K562 (cell line): ENCODE measurements at regions not wholly inside any gene's neighbourhood (a gene's known extent, or its start where the extent isn't known, plus 50 kb on each side); places are given as distances from the start of the nearest gene placed in this dataset.

Experiments used
- ATAC-seq: fragments of 200-7000 bp; cut with Tn5 transposase; 3 replicates; pipeline ENCODE4 v1.9.1; 2020; ENCODE audit warnings: moderate library complexity
- BruUV-seq: library from RNA; stranded (reverse); fragments of 400-500 nt; replicated peaks from 2 replicates; lab custom pipeline; 2021; lab: Mats Ljungman, UMichigan
- CTCF ChIA-PET: fragments of 300-600 bp; formaldehyde crosslinking; extraction: SDS; loops from one replicate; lab custom pipeline; 2021; ENCODE audit warnings: low intra/inter-chr PET ratio; lab: Yijun Ruan, JAX
- POLR2A ChIA-PET: fragments of 300-600, 350-650 bp; sonication (Branson Sonifier 250); formaldehyde crosslinking; extraction: SDS; loops from one replicate; lab custom pipeline; 2021; ENCODE audit warnings: antibody characterized with exemption, inconsistent platforms; lab: Yijun Ruan, JAX
- DNase-seq, 4 experiments: peaks; one replicate each; pipeline versions ENCODE4 v3.0.0 to v3.0.0-alpha.2; 2011 to 2018; ENCODE audit warnings: low spot score in 3 of 4, mixed read lengths in 3 of 4; ENCODE audit errors: extremely low read depth in 1 of 4
- FAIRE-seq: peaks from 2 replicates; lab custom pipeline; 2011; peaks lifted over from hg19 to GRCh38; lab: Jason Lieb, UNC
- H2AFZ ChIP-seq: 2 replicates; pipeline ENCODE4 v1.6.0; 2011; ENCODE audit warnings: low read depth, low read length, control low read depth, inconsistent platforms
- H3K27ac ChIP-seq: fragments of 200-600 bp; 3 replicates; pipeline ENCODE4 v1.8.0; 2011; ENCODE audit warnings: low read depth, mild to moderate bottlenecking, control low read depth, inconsistent platforms, low read length, moderate library complexity, mixed read lengths; ENCODE audit errors: extremely low read depth
- H3K27me3 ChIP-seq, 2 experiments: fragments of 300-600 bp in 1 of 2; 2 replicates in 1 of 2; 3 replicates in 1 of 2; pipeline versions ENCODE4 v1.6.0 to v1.8.0; 2011; ENCODE audit warnings: inconsistent platforms in 2 of 2, low read length in 2 of 2, mild to moderate bottlenecking in 1 of 2, mixed read lengths in 1 of 2, moderate library complexity in 1 of 2; ENCODE audit not compliant: control insufficient read depth in 2 of 2, insufficient read depth in 2 of 2
- H3K36me3 ChIP-seq: fragments of 300-600 bp; 3 replicates; pipeline ENCODE4 v1.8.0; 2011; ENCODE audit warnings: mild to moderate bottlenecking, low read length, inconsistent platforms; ENCODE audit not compliant: control insufficient read depth, insufficient read depth
- H3K4me1 ChIP-seq, 2 experiments: fragments of 200-600 bp in 1 of 2; replicated peaks in 1 of 2; 2 replicates in 1 of 2; 3 replicates in 1 of 2; pipeline versions ENCODE4 v1.5.1 to v1.8.0; 2011; ENCODE audit warnings: inconsistent platforms in 2 of 2, low read length in 2 of 2, mild to moderate bottlenecking in 1 of 2, mixed read lengths in 1 of 2, moderate library complexity in 1 of 2; ENCODE audit not compliant: control insufficient read depth in 2 of 2, insufficient read depth in 2 of 2
- H3K4me2 ChIP-seq: 2 replicates; pipeline ENCODE4 v1.6.1; 2011; ENCODE audit warnings: low read length, control low read depth, inconsistent platforms, mixed read lengths; ENCODE audit not compliant: insufficient read depth
- H3K4me3 ChIP-seq: fragments of 200-600 bp; sonication (generic), shearing (Covaris generic); 2 replicates; pipeline ENCODE4 v1.5.1; 2016; ENCODE audit warnings: control low read depth, inconsistent platforms
- H3K79me2 ChIP-seq: fragments of 200-600 bp; 3 replicates; pipeline ENCODE4 v1.8.0; 2011; ENCODE audit warnings: low read length, inconsistent platforms; ENCODE audit not compliant: control insufficient read depth, insufficient read depth
- H3K9ac ChIP-seq, 2 experiments: 2 replicates each; pipeline versions ENCODE4 v1.6.0 to v1.6.1; 2011; ENCODE audit warnings: low read depth in 2 of 2, low read length in 2 of 2, control low read depth in 1 of 2, inconsistent platforms in 1 of 2, mild to moderate bottlenecking in 1 of 2, mixed read lengths in 1 of 2; ENCODE audit not compliant: insufficient read depth in 1 of 2
- H3K9me1 ChIP-seq: one replicate; pipeline ENCODE4 v1.6.0; 2011; ENCODE audit warnings: inconsistent platforms, mild to moderate bottlenecking, low read length, moderate library complexity; ENCODE audit not compliant: control insufficient read depth, insufficient read depth
- H3K9me3 ChIP-seq: replicated peaks from 2 replicates; pipeline ENCODE4 v1.5.1; 2011; ENCODE audit warnings: low read depth, low read length, inconsistent platforms; ENCODE audit not compliant: control insufficient read depth, insufficient read depth
- H4K20me1 ChIP-seq: replicated peaks from 2 replicates; pipeline ENCODE4 v1.6.1; 2011; ENCODE audit warnings: low read length, inconsistent platforms, mixed read lengths; ENCODE audit not compliant: control insufficient read depth, insufficient read depth
- CEBPG ChIP-seq, 3 experiments: fragments of 200-800 bp in 1 of 3; sonication (Bioruptor generic) in 1 of 3; sonication (generic) in 1 of 3; formaldehyde crosslinking in 1 of 3; IDR thresholded peaks in 2 of 3; conservative IDR thresholded peaks in 1 of 3; 2 replicates each; pipeline versions ENCODE4 v1.6.1 to v1.8.0; 2016 to 2022; ENCODE audit warnings: missing compliant biosample characterization in 2 of 3, missing genetic modification characterization in 2 of 3, mild to moderate bottlenecking in 1 of 3, missing genetic modification reagents in 1 of 3
- RREB1 ChIP-seq: fragments of 250-450 bp; sonication (Bioruptor Pico); IDR thresholded peaks from 2 replicates; pipeline ENCODE4 v1.4.0; 2020
- WGBS: fragments of 100-300 bp; shearing (Covaris generic); methylation state at CpG from one replicate; pipeline ENCODE4 v1.1.6; 2016; ENCODE audit warnings: low coverage, mixed read lengths; ENCODE audit not compliant: insufficient coverage; ENCODE audit errors: missing lambda C conversion rate; 5-methylcytosine and 5-hydroxymethylcytosine counted together
- in situ Hi-C: fragments of 300-500 bp; cut with MboI; formaldehyde crosslinking; loops from 4 replicates; pipeline ENCODE4 v1.15.0; 2018; ENCODE audit warnings: inconsistent platforms, mixed read lengths
- intact Hi-C: fragments of 100-400 bp; cut with micrococcal nuclease; formaldehyde crosslinking; loops from 2 replicates; pipeline ENCODE4 v1.14.2; 2022

GRCh38 chr5:110359221-110359620, 367.2 kb downstream of the TMEM232 start:
- H3K27me3 ChIP-seq = no peaks in the 10 kb centered on the region

More at GRCh38 chr5:110359221-110359620, 367.2 kb downstream of the TMEM232 start:
- no peak for ATAC-seq
- Histone ChIP-seq H2AFZ (no peak overlapping the region), H3K9me1 (no peaks in the 10 kb centered on the region), H3K27ac (no peak overlapping the region), H3K9ac (no peak overlapping the region), H3K36me3 (no peaks in the 10 kb centered on the region), H3K9me3 (no peaks in the 10 kb centered on the region), H3K4me1 (no peaks in the 10 kb centered on the region), H3K79me2 (no peaks in the 10 kb centered on the region), H3K4me2 (no peak overlapping the region), H3K4me3 (no peak overlapping the region), H4K20me1 (no peaks in the 10 kb centered on the region)
- FAIRE-seq = no peak
- 8% methylated on average over 1 of the region's 1 CpG for WGBS
- intact Hi-C loops (no loop called here), in situ Hi-C loops (no loop called here)
- no peak for DNase-seq
- ChIA-PET POLR2A (no interaction called here), CTCF (no interaction called here)
- TF ChIP-seq RREB1 (CRISPR knock-in tag) (no peak), CEBPG (CRISPR knock-in tag; IDR thresholded peaks at IDR 0.05) (no peak), CEBPG (tag; conservative IDR thresholded peaks at IDR 0.05 in 1 of 2, IDR thresholded peaks at IDR 0.05 in 1 of 2) (no peak)
- no TSS peak for BruUV-seq
